Tibial nerve (tissue), 4 donors: ENCODE measurements at regions not wholly inside any gene's neighbourhood (a gene's known extent, or its start where the extent isn't known, plus 50 kb on each side); places are given as distances from the start of the nearest gene placed in this dataset.

Experiments used
- CTCF ChIP-seq, 5 experiments: fragments of 200-600 bp in 3 of 5; fragments of 450-650 bp in 2 of 5; sonication (generic) in 3 of 5; IDR thresholded peaks; one replicate each; pipeline ENCODE4 v1.5.1; 2016 to 2019; ENCODE audit warnings: antibody characterized with exemption in 5 of 5, mild to moderate bottlenecking in 3 of 5, moderate library complexity in 2 of 5
- EP300 ChIP-seq, 2 donors: sonication (generic); formaldehyde crosslinking; IDR thresholded peaks; one replicate each; pipeline ENCODE4 v1.6.1; 2017; ENCODE audit warnings: antibody characterized with exemption in 2 of 2, mild to moderate bottlenecking in 1 of 2

- TF ChIP-seq CTCF (IDR thresholded peaks at IDR 0.05) (no peak), EP300 (IDR thresholded peaks at IDR 0.05) (no peak)
Observed at GRCh38 chr2:107627164-107627563, 199.5 kb upstream of the RGPD4 start.
